H1 (cell line): ENCODE measurements at regions not wholly inside any gene's neighbourhood (a gene's known extent, or its start where the extent isn't known, plus 50 kb on each side); places are given as distances from the start of the nearest gene placed in this dataset.
A peak's percentile ranks its signal among the peaks of the same experiment; 100 is the strongest.

Experiments
- CTCF ChIA-PET: fragments of 300-600 bp; sonication (Branson Sonifier 250); formaldehyde crosslinking; loops from one replicate; lab custom pipeline; 2021; ENCODE audit not compliant: partially characterized antibody; lab: Charles Lee
- POLR2A ChIA-PET: fragments of 300-600 bp; sonication (Branson Sonifier 250); formaldehyde crosslinking; loops from one replicate; lab custom pipeline; 2021; ENCODE audit warnings: inconsistent platforms; ENCODE audit not compliant: partially characterized antibody; lab: Charles Lee
- DNase-seq, 2 experiments: peaks; one replicate each; pipeline versions ENCODE4 v3.0.0 to v3.0.0-alpha.2; 2010 to 2022; ENCODE audit warnings: low spot score in 2 of 2, low read depth in 1 of 2, mixed read lengths in 1 of 2
- FAIRE-seq: peaks from 2 replicates; lab custom pipeline; 2011; peaks lifted over from hg19 to GRCh38; lab: Jason Lieb, UNC
- H2AFZ ChIP-seq: 2 replicates; pipeline ENCODE4 v1.8.1; 2012; ENCODE audit warnings: low read length, inconsistent platforms
- H2AK5ac ChIP-seq: 2 replicates; pipeline ENCODE4 v1.6.1; 2013; ENCODE audit warnings: low read depth, low read length
- H2BK120ac ChIP-seq: replicated peaks from 2 replicates; pipeline ENCODE3; 2013; ENCODE audit warnings: low read depth, low read length, inconsistent platforms
- H2BK12ac ChIP-seq: 2 replicates; pipeline ENCODE4 v1.6.1; 2013; ENCODE audit warnings: low read depth, low read length
- H2BK15ac ChIP-seq: 2 replicates; pipeline ENCODE4 v1.6.1; 2013; ENCODE audit warnings: low read length
- H2BK20ac ChIP-seq: 2 replicates; pipeline ENCODE4 v1.6.1; 2013; ENCODE audit warnings: low read length
- H2BK5ac ChIP-seq: 2 replicates; pipeline ENCODE4 v1.6.1; 2013; ENCODE audit warnings: low read depth, low read length
- H3K14ac ChIP-seq: 2 replicates; pipeline ENCODE4 v1.6.1; 2013; ENCODE audit warnings: inconsistent platforms; ENCODE audit not compliant: insufficient read length
- H3K18ac ChIP-seq: 2 replicates; pipeline ENCODE4 v1.6.1; 2013; ENCODE audit warnings: low read length; ENCODE audit errors: extremely low read depth
- H3K23ac ChIP-seq: 2 replicates; pipeline ENCODE4 v1.6.1; 2013; ENCODE audit warnings: inconsistent platforms; ENCODE audit not compliant: insufficient read length
- H3K23me2 ChIP-seq: 2 replicates; pipeline ENCODE4 v1.6.1; 2013; ENCODE audit warnings: low read depth, low read length
- H3K27ac ChIP-seq: 2 replicates; pipeline ENCODE4 v1.6.1; 2011; ENCODE audit warnings: low read depth, low read length, inconsistent platforms
- H3K27me3 ChIP-seq, 4 experiments: replicated peaks in 1 of 4; 1 replicate in 1 of 4; 2 replicates in 3 of 4; pipeline versions ENCODE4 v1.6.1 to v1.8.1; 2011 to 2013; ENCODE audit warnings: low read length in 3 of 4, mild to moderate bottlenecking in 3 of 4, inconsistent platforms in 2 of 4, mixed read lengths in 2 of 4, moderate library complexity in 1 of 4; ENCODE audit not compliant: control insufficient read depth in 3 of 4, insufficient read depth in 3 of 4; ENCODE audit errors: extremely low read depth in 1 of 4
- H3K36me3 ChIP-seq, 4 experiments: 2 replicates each; pipeline versions ENCODE4 v1.6.1 to v1.8.1; 2011 to 2013; ENCODE audit warnings: mild to moderate bottlenecking in 4 of 4, low read length in 3 of 4, moderate library complexity in 2 of 4, control low read depth in 1 of 4, inconsistent platforms in 1 of 4; ENCODE audit not compliant: insufficient read depth in 4 of 4, control insufficient read depth in 2 of 4
- H3K4ac ChIP-seq: replicated peaks from 2 replicates; pipeline ENCODE3; 2013; ENCODE audit warnings: low read length, low read depth, mixed read lengths, inconsistent platforms; ENCODE audit not compliant: insufficient read length
- H3K4me1 ChIP-seq, 4 experiments: replicated peaks in 1 of 4; 1 replicate in 1 of 4; 2 replicates in 3 of 4; pipeline versions ENCODE4 v1.6.1 to v1.8.1; 2011 to 2013; ENCODE audit warnings: low read length in 3 of 4, inconsistent platforms in 2 of 4, mixed read lengths in 1 of 4; ENCODE audit not compliant: insufficient read depth in 4 of 4, control insufficient read depth in 3 of 4
- H3K4me2 ChIP-seq, 2 experiments: 2 replicates each; pipeline versions ENCODE4 v1.6.1 to v1.8.1; 2011 to 2013; ENCODE audit warnings: low read depth in 2 of 2, low read length in 2 of 2, control low read depth in 1 of 2, inconsistent platforms in 1 of 2, mild to moderate bottlenecking in 1 of 2; ENCODE audit not compliant: insufficient read depth in 1 of 2
- H3K4me3 ChIP-seq, 4 experiments: fragments of 200-600, 300-600 bp in 1 of 4; sonication (generic), shearing (Covaris generic), sonication (Bioruptor Twin) in 1 of 4; 2 replicates each; pipeline versions ENCODE4 v1.5.1 to v1.8.1; 2011 to 2016; ENCODE audit warnings: low read length in 4 of 4, low read depth in 3 of 4, control low read depth in 2 of 4, inconsistent platforms in 2 of 4, mild to moderate bottlenecking in 2 of 4, mixed read lengths in 1 of 4, moderate library complexity in 1 of 4; ENCODE audit not compliant: insufficient read depth in 2 of 4; ENCODE audit errors: extremely low read depth in 1 of 4
- H3K56ac ChIP-seq: replicated peaks from 2 replicates; pipeline ENCODE3; 2013; ENCODE audit warnings: low read depth, mild to moderate bottlenecking, mixed read lengths, low read length, inconsistent platforms; ENCODE audit not compliant: insufficient read length
- H3K79me1 ChIP-seq: 2 replicates; pipeline ENCODE4 v1.6.1; 2013; ENCODE audit warnings: low read depth, low read length, control low read depth
- H3K79me2 ChIP-seq, 2 experiments: 2 replicates each; pipeline versions ENCODE4 v1.6.1 to v1.8.1; 2012 to 2013; ENCODE audit warnings: low read length in 2 of 2, mild to moderate bottlenecking in 2 of 2, inconsistent platforms in 1 of 2; ENCODE audit not compliant: insufficient read depth in 2 of 2, control insufficient read depth in 1 of 2
- H3K9ac ChIP-seq, 4 experiments: replicated peaks in 1 of 4; 1 replicate in 1 of 4; 2 replicates in 3 of 4; pipeline versions ENCODE4 v1.6.1 to v1.8.1; 2011 to 2013; ENCODE audit warnings: low read depth in 3 of 4, low read length in 3 of 4, control low read depth in 2 of 4, mild to moderate bottlenecking in 2 of 4, moderate library complexity in 2 of 4, inconsistent platforms in 1 of 4; ENCODE audit errors: extremely low read depth in 1 of 4
- H3K9me3 ChIP-seq, 2 experiments: 2 replicates each; pipeline versions ENCODE4 v1.6.1 to v1.8.1; 2012 to 2013; ENCODE audit warnings: mild to moderate bottlenecking in 2 of 2, moderate library complexity in 2 of 2, control low read depth in 1 of 2, inconsistent platforms in 1 of 2, low read depth in 1 of 2, low read length in 1 of 2, mixed read lengths in 1 of 2; ENCODE audit not compliant: insufficient read depth in 2 of 2
- H4K20me1 ChIP-seq, 2 experiments: replicated peaks in 1 of 2; 2 replicates each; pipeline versions ENCODE3 to v1.8.1; 2011 to 2013; ENCODE audit warnings: inconsistent platforms in 2 of 2, low read length in 2 of 2, mild to moderate bottlenecking in 1 of 2; ENCODE audit not compliant: insufficient read depth in 2 of 2, control insufficient read depth in 1 of 2
- H4K5ac ChIP-seq: 2 replicates; pipeline ENCODE4 v1.6.1; 2013; ENCODE audit warnings: low read length, low read depth, mixed read lengths, inconsistent platforms; ENCODE audit not compliant: insufficient read length
- H4K8ac ChIP-seq: 2 replicates; pipeline ENCODE4 v1.8.0; 2013; ENCODE audit warnings: mild to moderate bottlenecking, moderate library complexity, low read length, inconsistent platforms; ENCODE audit not compliant: insufficient read depth; ENCODE audit errors: extremely low read depth
- H4K91ac ChIP-seq: replicated peaks from 2 replicates; pipeline ENCODE3; 2013; ENCODE audit warnings: low read length, mixed read lengths, inconsistent platforms; ENCODE audit not compliant: insufficient read length
- ATF3 ChIP-seq: IDR thresholded peaks from 2 replicates; pipeline ENCODE4 v1.6.1; 2011; ENCODE audit warnings: low read depth, mild to moderate bottlenecking, low read length; ENCODE audit not compliant: insufficient read depth
- BACH1 ChIP-seq: IDR thresholded peaks from 2 replicates; pipeline ENCODE4 v1.6.1; 2012; ENCODE audit warnings: low read length, improper control_type of control experiment
- CBX5 ChIP-seq: fragments of 300-800, 300-1000 bp; sonication (generic); IDR thresholded peaks from 2 replicates; pipeline ENCODE4 v1.7.1; 2016; ENCODE audit warnings: antibody characterized with exemption, low read length, low read depth
- CEBPB ChIP-seq: IDR thresholded peaks from 2 replicates; pipeline ENCODE4 v1.6.1; 2012; ENCODE audit warnings: low read depth, low read length
- EP300 ChIP-seq, 2 experiments: IDR thresholded peaks; 1 replicate in 1 of 2; 2 replicates in 1 of 2; pipeline ENCODE4 v1.6.1; 2011 to 2012; ENCODE audit warnings: low read depth in 2 of 2, low read length in 2 of 2, mild to moderate bottlenecking in 2 of 2, borderline replicate concordance in 1 of 2, inconsistent platforms in 1 of 2, moderate library complexity in 1 of 2
- FOSL1 ChIP-seq: IDR thresholded peaks from 2 replicates; pipeline ENCODE4 v1.6.1; 2011; ENCODE audit warnings: mild to moderate bottlenecking, low read depth, low read length, moderate library complexity; ENCODE audit not compliant: insufficient read depth
- KDM5A ChIP-seq: fragments of 200-600 bp; IDR thresholded peaks from 2 replicates; pipeline ENCODE4 v1.7.1; 2012; ENCODE audit warnings: mild to moderate bottlenecking, low read length, inconsistent platforms, mixed read lengths
- SIX5 ChIP-seq: IDR thresholded peaks from 2 replicates; pipeline ENCODE4 v1.6.1; 2011; ENCODE audit warnings: mild to moderate bottlenecking, low read depth, low read length
- SP4 ChIP-seq: IDR thresholded peaks from 2 replicates; pipeline ENCODE4 v1.6.1; 2012; ENCODE audit warnings: low read length, inconsistent platforms
- SRF ChIP-seq: IDR thresholded peaks from 2 replicates; pipeline ENCODE4 v1.6.1; 2011; ENCODE audit warnings: mild to moderate bottlenecking, low read depth, low read length, moderate library complexity
- SUZ12 ChIP-seq: fragments of 200-600 bp; sonication (generic); IDR thresholded peaks from 2 replicates; pipeline ENCODE4 v1.6.1; 2012; ENCODE audit warnings: mild to moderate bottlenecking, inconsistent platforms, low read length, moderate library complexity, mixed read lengths
- TBP ChIP-seq: IDR thresholded peaks from 2 replicates; pipeline ENCODE4 v1.6.1; 2011; ENCODE audit warnings: low read depth, low read length, improper control_type of control experiment
- TCF12 ChIP-seq: IDR thresholded peaks from 2 replicates; pipeline ENCODE4 v1.6.1; 2011; ENCODE audit warnings: low read depth, mild to moderate bottlenecking, low read length
- TEAD4 ChIP-seq: IDR thresholded peaks from 2 replicates; pipeline ENCODE4 v1.6.1; 2012; ENCODE audit warnings: low read depth, low read length, inconsistent platforms, mixed read lengths
- ZNF274 ChIP-seq: IDR thresholded peaks from 2 replicates; pipeline ENCODE4 v1.7.0; 2012; ENCODE audit warnings: low read length, borderline replicate concordance; ENCODE audit errors: extremely low read depth

GRCh38 chr6:138017166-138017757 lies 90.0 kb downstream of the PERP start:
- H3K4me2 ChIP-seq, result 0 out of 4 replicates have a peak overlapping the region, but pooled peaks of 1 of the 2 experiments have one; percentile 10
- H3K27ac ChIP-seq, result no peak overlapping the region
- no peak overlapping the region for H2BK120ac ChIP-seq
- no peaks in the 10 kb centered on the region for H3K9me3 ChIP-seq
- no peak overlapping the region for H2BK12ac ChIP-seq
- no peak overlapping the region for H2AK5ac ChIP-seq
- H3K56ac ChIP-seq, result no peak overlapping the region
- DNase-seq (peak in 1 of 2 experiments; percentile 8), FAIRE-seq (peak; percentile 71)
- H3K79me1 ChIP-seq, result no peaks in the 10 kb centered on the region
- no peak overlapping the region for H3K14ac ChIP-seq
- no peak overlapping the region for H3K18ac ChIP-seq
- no peaks in the 10 kb centered on the region for H3K23me2 ChIP-seq
- H4K91ac ChIP-seq, result no peak overlapping the region
- H4K5ac ChIP-seq, result no peak overlapping the region
- no peak overlapping the region for H3K9ac ChIP-seq
- H3K4me3 ChIP-seq, result no peak overlapping the region
- POLR2A ChIA-PET, result interaction anchor here (1.5 kb wide), 1 partner anchor 8 kb away, joined by 3 read pairs; no protein-coding TSS in a partner anchor
- H2BK5ac ChIP-seq, result no peak overlapping the region
- no peaks in the 10 kb centered on the region for H3K4me1 ChIP-seq
- H3K79me2 ChIP-seq, result no peaks in the 10 kb centered on the region
- CTCF ChIA-PET, result interaction anchor here (0.8 to 4.0 kb wide), 7 partner anchors 8 to 99 kb away, joined by 3 to 46 read pairs (median 3); no protein-coding TSS in a partner anchor
- H2BK20ac ChIP-seq, result no peak overlapping the region
- no peaks in the 10 kb centered on the region for H3K27me3 ChIP-seq
- no peak overlapping the region for H2AFZ ChIP-seq
- H4K20me1 ChIP-seq, result no peaks in the 10 kb centered on the region
- H3K23ac ChIP-seq, result no peak overlapping the region
- no peak overlapping the region for H4K8ac ChIP-seq
- no peak overlapping the region for H2BK15ac ChIP-seq
- no peaks in the 10 kb centered on the region for H3K36me3 ChIP-seq
- H3K4ac ChIP-seq, result no peak overlapping the region
- TF ChIP-seq SUZ12, result no peak
- 0 out of 2 replicates have a peak, but pooled peaks have one; percentile 44 for TF ChIP-seq TEAD4
- TF ChIP-seq FOSL1, result no peak
- TF ChIP-seq TCF12, result peak; percentile 79; the same call in 1 of the 2 replicates
- no peak for TF ChIP-seq KDM5A
- TF ChIP-seq TBP, result no peak
- no peak for TF ChIP-seq ZNF274
- TF ChIP-seq CEBPB, result no peak
- no peak for TF ChIP-seq SIX5
- no peak for TF ChIP-seq SP4
- TF ChIP-seq BACH1, result no peak
- TF ChIP-seq ATF3, result no peak
- TF ChIP-seq SRF, result no peak
- TF ChIP-seq CBX5, result no peak
- TF ChIP-seq EP300 (IDR thresholded peaks at IDR 0.05; ENCODE audit: borderline replicate concordance in 1 of 2, low read depth in 2 of 2, low read length in 2 of 2), result no peak; a peak in 1 of 3 replicates
